ENCODE measurements at regions not wholly inside any gene's neighbourhood (a gene's known extent, or its start where the extent isn't known, plus 50 kb on each side); places are given as distances from the start of the nearest gene placed in this dataset.

GRCh38 chr2:167504061-167504460 is 615.8 kb downstream of the XIRP2 start:
- DNase-seq: no peak

- no peak for DNase-seq
These were observed 613.3 kb downstream of the XIRP2 start for GRCh38 chr2:167501618-167502017.

DNA sequence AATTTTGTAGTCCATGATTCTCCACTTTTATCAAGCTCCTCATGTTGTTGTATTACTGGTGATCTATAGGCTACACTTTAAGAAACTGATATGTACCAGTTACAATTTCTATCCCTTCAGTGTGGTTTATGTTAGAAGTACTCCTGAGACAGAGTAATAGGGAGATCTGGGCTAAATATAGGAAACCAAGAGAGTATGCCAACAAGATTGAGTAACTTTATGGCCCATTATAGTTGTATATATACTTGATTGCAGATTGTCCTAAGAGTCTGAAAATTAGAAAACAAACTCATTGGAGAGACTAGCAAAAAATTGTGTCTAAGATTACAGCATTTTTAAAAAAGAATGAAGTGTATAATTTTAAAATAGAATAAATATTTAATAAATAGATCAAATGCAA is 605.6 kb downstream of the XIRP2 start:
- DNase-seq: no peak

GRCh38 chr2:167492486-167492885 is 604.2 kb downstream of the XIRP2 start:
- DNase-seq: no peak

- DNase-seq: no peak
These were observed 603.5 kb downstream of the XIRP2 start for GRCh38 chr2:167491788-167492187.

DNA sequence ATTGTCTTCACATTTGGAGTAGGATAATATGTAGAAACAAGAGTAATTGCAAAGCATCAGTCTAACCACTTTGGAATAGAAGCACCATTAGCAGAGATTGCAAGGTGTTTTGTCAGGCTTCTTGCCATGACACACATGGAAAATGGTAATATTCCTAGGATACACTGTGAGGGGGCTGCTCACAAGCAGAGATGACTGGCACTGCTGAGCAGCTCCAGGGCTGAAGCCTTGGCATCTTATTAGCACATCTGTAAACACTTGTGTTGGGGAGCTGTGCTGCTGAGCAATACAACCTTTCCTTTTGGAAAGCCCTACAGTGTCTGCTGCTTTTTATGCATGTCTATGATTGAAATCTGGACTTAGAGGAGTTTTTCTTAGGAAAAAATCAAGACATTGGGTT is 602.2 kb downstream of the XIRP2 start:
- no peak for DNase-seq

GRCh38 chr2:167489325-167489724 is 601.0 kb downstream of the XIRP2 start:
- peak in 1 of 2 donors; percentile 50 for DNase-seq

DNA sequence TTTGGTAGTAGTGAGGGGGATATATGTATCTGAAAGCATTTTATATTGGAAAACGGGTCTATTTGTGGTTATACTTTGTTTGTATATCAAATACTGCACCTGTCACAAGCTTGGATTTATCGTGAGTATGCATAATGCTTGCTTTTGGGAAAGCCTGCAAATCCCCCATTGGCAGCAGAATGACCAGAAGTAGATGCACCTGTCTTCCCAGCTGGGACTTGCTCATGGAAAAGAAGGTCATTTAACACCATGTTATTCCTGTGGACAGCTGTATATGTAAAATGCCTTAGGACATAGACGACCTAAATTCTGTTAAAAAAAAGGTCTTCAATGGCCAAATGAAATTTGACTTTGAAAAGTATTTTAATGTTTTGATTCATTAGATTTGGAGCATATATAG is 599.4 kb downstream of the XIRP2 start:
- no peak for DNase-seq

DNA sequence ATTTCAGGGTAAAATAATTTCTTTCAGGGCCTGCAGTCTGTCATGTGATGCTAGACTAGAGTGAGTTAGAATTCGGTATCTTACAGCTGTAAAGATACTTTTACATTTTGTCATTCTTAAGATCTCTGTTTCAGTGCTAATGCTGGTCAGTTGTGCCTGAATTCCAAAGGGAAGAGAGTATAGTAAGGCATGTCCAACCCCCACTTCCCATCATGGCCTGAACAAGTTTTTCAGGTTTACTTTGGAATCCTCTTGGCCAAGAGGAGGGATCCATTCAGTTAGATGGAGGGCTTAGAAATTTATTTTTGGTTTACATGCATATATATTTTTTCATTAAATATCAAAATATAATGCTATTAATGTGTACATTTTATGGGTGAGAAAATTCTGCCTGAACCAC is 596.6 kb downstream of the XIRP2 start:
- DNase-seq: no peak

DNA sequence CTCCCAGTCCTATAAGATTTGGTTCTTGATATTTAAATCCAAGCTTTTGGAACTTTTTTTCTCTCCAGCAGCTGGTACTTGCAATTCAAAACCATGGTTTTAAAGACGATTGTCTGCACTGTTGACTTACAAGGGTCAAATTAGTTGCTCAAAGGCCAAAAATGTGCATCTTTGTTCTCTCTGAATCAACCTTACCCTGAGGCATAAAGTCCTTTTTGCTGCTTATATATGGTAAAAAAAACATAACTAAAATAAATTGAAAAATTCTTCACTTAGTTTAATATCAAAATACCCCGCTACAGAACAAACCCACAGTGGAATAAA is 592.7 kb downstream of the XIRP2 start:
- no peak for DNase-seq

- no peak for DNase-seq
These were observed 592.1 kb downstream of the XIRP2 start for GRCh38 chr2:167480232-167480985.

DNA sequence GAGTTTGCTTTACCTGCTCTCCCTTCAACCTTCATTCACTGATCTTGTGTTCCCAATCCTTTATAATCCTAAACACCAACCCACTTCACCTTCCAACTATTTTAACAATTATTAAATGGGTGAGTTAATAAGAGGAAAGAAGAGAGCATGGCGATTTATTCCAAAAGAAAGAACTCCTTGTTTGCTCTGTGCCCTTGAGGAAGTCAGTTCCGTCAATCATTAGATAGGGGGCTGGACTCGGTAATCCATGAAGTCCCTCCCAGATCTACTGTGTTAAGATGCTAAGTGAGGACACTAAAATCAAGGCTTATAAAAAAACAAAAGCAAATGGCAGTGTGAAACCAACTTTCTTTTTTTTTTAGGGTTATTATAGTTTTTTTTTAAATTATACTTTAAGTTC is 589.9 kb downstream of the XIRP2 start:
- DNase-seq: no peak

GRCh38 chr2:167475791-167476190 is 587.5 kb downstream of the XIRP2 start:
- no peak for DNase-seq

GRCh38 chr2:167471734-167472133 is 583.5 kb downstream of the XIRP2 start:
- no peak for DNase-seq

DNA sequence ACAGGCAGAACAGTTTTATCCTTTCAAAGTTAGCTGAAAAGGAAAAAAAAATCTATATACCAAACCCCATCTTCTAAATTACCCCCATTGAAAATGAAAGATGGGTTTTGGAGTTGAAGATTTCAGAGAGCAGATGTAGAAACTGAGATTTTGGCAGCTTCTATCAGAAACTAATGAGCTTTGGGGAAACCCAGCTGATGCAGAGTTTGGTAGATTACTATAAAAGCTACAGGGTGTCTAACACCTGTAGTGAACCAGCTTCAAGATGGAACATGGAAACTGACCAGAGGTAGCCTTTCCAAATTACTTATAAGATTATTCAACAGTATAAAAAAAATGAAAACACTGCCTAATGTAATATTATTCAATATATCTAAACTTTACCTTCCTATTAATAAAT is 583.1 kb downstream of the XIRP2 start:
- no peak for DNase-seq

DNA sequence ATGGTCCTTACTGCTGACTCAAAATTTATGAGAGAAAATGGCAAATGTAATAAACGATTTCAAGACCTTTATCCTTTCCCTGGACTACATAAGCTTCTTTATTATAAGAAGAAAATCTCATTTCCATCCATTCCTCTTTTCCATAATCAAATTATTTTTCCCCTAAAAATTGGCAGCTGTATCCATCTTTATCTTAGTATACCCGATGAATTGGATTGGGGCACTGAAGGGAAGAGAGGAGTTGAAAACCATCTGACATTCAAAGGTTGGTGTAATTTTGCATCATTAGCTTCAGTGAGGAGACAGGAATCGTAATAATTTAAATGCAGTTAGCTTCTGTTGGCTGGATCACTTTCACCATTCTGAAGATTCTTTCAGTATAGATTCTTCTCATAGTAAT is 574.1 kb downstream of the XIRP2 start:
- DNase-seq: no peak

DNA sequence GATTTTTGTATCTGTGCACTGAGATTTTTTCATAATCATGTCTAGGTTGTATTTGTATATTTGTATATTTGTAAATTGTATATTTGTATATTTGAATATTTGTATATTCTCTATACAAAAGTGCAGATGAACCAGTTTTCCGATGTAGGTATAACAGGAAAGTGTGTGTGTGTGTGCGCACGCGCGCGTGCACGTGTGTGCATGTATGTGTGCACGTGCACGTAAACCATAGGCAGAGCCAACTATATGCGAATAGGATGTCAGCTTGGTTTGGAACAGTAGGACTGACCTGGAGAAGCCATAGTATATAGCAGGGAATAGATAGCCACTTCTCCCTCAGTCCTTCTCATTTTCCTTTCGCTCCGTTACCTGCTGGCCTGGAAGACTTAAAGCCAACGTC is 565.8 kb downstream of the XIRP2 start:
- no peak for DNase-seq

DNA sequence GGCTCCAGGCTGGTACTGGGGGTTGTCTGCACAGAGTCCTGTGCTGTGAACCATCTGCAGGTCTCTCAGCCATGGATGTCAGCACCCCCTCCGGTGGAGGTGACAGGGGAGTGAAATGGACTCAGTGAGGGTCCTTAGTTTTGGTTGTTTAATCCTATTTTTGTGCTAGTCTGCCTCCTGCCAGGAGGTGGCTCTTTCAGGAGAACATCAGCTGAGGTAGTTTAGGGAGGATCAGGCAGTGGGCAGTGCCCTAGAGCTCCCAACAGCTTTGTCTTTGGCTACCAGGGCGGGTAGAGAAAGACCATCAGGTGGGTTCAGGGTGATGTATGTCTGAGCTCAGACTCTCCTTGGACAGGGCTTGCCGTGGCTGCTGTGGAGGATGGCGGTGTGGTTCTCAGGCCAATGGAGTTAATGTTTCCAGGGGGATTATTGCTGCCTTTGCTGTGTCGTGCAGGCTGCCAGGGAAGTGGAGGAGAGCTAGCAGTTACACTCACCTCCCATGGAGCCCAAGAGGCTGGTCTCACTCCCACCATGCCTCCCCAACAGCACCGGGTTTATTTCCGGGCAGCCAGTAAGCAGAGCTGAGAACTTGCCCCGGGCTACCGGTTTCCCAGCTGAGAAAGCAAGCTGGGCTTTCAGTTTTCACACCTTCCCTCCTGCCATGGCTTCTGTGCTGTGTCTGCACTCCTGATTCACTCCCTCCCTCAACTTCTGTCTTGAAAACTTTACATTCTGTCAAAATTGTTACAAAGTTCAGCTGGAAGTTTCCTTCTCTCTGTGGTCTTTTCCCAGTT is 563.4 kb downstream of the XIRP2 start:
- no peak for DNase-seq

- DNase-seq: no peak
These were observed 562.1 kb downstream of the XIRP2 start for GRCh38 chr2:167450364-167450763.

GRCh38 chr2:167440382-167440781 is 552.1 kb downstream of the XIRP2 start:
- DNase-seq: no peak

DNA sequence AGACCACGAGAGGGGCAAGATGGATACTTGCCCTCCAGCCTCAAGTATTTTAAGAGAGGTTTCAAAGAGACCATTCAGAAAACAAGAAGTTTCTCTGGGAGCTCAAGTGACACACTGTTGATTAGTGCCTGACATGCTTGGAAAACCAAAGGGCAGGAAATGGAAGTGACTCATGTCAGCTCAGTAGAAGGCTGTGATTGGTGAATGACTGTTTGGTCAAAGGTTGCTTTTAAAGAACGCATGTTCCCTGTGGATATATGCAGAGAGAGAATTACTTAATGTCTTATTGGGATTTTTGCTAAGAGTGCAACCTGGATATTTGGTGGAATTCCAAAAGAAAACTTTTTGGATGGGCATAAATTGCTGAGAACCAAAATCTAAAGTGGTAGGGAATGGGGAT is 549.9 kb downstream of the XIRP2 start:
- no peak for DNase-seq

- DNase-seq: no peak
These were observed 543.7 kb downstream of the XIRP2 start for GRCh38 chr2:167431949-167432348.

DNA sequence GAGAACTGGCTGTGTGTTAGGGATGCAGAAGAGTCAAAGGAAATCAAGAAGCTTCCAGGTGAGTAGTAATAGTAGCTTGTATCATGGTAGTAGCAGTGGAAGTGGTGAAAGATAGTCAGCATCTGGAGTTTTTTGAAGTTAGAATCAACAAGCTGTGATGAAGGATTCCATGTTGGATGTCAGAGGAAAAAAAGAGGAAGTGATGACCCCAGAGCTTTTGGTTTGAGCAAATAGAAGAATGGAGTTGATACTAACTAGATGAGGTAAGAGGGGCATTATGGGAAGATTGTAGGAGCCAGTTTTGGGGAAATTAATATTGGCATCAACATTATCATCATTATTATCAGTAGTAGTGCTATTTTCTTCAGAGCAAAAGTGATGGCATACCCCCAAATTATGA is 542.2 kb downstream of the XIRP2 start:
- no peak for DNase-seq
